Endothelial cell of umbilical vein (primary cell): ENCODE measurements at regions not wholly inside any gene's neighbourhood (a gene's known extent, or its start where the extent isn't known, plus 50 kb on each side); places are given as distances from the start of the nearest gene placed in this dataset.

ENCODE experiments used
- BruUV-seq: library from RNA; stranded (reverse); fragments of 400-500 nt; replicated peaks from 2 replicates; lab custom pipeline; 2021; lab: Mats Ljungman, UMichigan
- CTCF ChIA-PET: fragments of 300-600, 350-600 bp; sonication (Branson Sonifier 250); formaldehyde crosslinking; loops from one replicate; lab custom pipeline; 2021; ENCODE audit warnings: antibody characterized with exemption, inconsistent platforms; lab: Charles Lee
- POLR2A ChIA-PET: fragments of 300-600, 350-600 bp; sonication (Branson Sonifier 250); formaldehyde crosslinking; loops from one replicate; lab custom pipeline; 2021; ENCODE audit warnings: antibody characterized with exemption, inconsistent platforms; lab: Charles Lee
- DNase-seq: peaks from one replicate; pipeline ENCODE4 v3.0.0-alpha.2; 2011; ENCODE audit warnings: low read depth, low spot score
- FAIRE-seq: peaks from 2 replicates; lab custom pipeline; 2011; peaks lifted over from hg19 to GRCh38; lab: Jason Lieb, UNC
- H2AFZ ChIP-seq: 2 replicates; pipeline ENCODE4 v1.6.0; 2012; ENCODE audit warnings: low read depth, low read length, control low read depth, inconsistent platforms
- H3K27ac ChIP-seq: 2 replicates; pipeline ENCODE4 v1.5.1; 2011; ENCODE audit warnings: low read depth, mild to moderate bottlenecking, control low read depth, low read length, moderate library complexity; ENCODE audit not compliant: insufficient read depth
- H3K27me3 ChIP-seq, 2 experiments: 2 replicates each; pipeline versions ENCODE4 v1.6.0 to v1.6.1; 2011; ENCODE audit warnings: low read length in 2 of 2, mixed read lengths in 1 of 2; ENCODE audit not compliant: control insufficient read depth in 2 of 2, insufficient read depth in 2 of 2
- H3K36me3 ChIP-seq, 2 experiments: 2 replicates in 1 of 2; 3 replicates in 1 of 2; pipeline ENCODE4 v1.5.1; 2011; ENCODE audit warnings: low read length in 2 of 2, mild to moderate bottlenecking in 1 of 2, moderate library complexity in 1 of 2; ENCODE audit not compliant: control insufficient read depth in 2 of 2, insufficient read depth in 2 of 2; ENCODE audit errors: extremely low read depth in 1 of 2
- H3K4me1 ChIP-seq: 3 replicates; pipeline ENCODE4 v1.5.1; 2011; ENCODE audit warnings: mild to moderate bottlenecking, low read length; ENCODE audit not compliant: control insufficient read depth, insufficient read depth; ENCODE audit errors: extremely low read depth
- H3K4me2 ChIP-seq: 2 replicates; pipeline ENCODE4 v1.6.1; 2011; ENCODE audit warnings: low read length, control low read depth, mixed read lengths; ENCODE audit not compliant: insufficient read depth
- H3K4me3 ChIP-seq, 3 experiments: fragments of 200-600 bp in 1 of 3; sonication (generic), shearing (Covaris generic) in 1 of 3; replicated peaks in 1 of 3; 2 replicates each; pipeline ENCODE4 v1.5.1; 2011 to 2016; ENCODE audit warnings: control low read depth in 3 of 3, low read length in 3 of 3, mild to moderate bottlenecking in 2 of 3, inconsistent platforms in 1 of 3, low read depth in 1 of 3, moderate library complexity in 1 of 3; ENCODE audit not compliant: insufficient read depth in 1 of 3
- H3K79me2 ChIP-seq: 2 replicates; pipeline ENCODE4 v1.6.0; 2012; ENCODE audit warnings: low read length, inconsistent platforms; ENCODE audit not compliant: control insufficient read depth, insufficient read depth
- H3K9ac ChIP-seq: replicated peaks from 2 replicates; pipeline ENCODE3; 2011; ENCODE audit warnings: low read length, control low read depth; ENCODE audit not compliant: insufficient read depth; ENCODE audit errors: extremely low read depth
- H3K9me1 ChIP-seq: replicated peaks from 3 replicates; pipeline ENCODE4 v1.6.0; 2011; ENCODE audit warnings: mild to moderate bottlenecking, low read length; ENCODE audit not compliant: control insufficient read depth, insufficient read depth; ENCODE audit errors: extremely low read depth
- H3K9me3 ChIP-seq: replicated peaks from 2 replicates; pipeline ENCODE4 v1.5.1; 2012; ENCODE audit warnings: low read length, inconsistent platforms; ENCODE audit not compliant: control insufficient read depth, insufficient read depth
- H4K20me1 ChIP-seq: replicated peaks from 2 replicates; pipeline ENCODE3; 2011; ENCODE audit warnings: mild to moderate bottlenecking, low read length; ENCODE audit not compliant: control insufficient read depth, insufficient read depth; ENCODE audit errors: extremely low read depth
- EZH2 ChIP-seq: IDR thresholded peaks from 2 replicates; pipeline ENCODE4 v1.6.1; 2012; ENCODE audit warnings: borderline replicate concordance, low read depth, mild to moderate bottlenecking, moderate library complexity, low read length, inconsistent platforms; ENCODE audit not compliant: severe bottlenecking
- FOS ChIP-seq: IDR thresholded peaks from 2 replicates; pipeline ENCODE4 v1.6.1; 2011; ENCODE audit warnings: mild to moderate bottlenecking, low read length, moderate library complexity, borderline replicate concordance; ENCODE audit not compliant: insufficient read depth
- GATA2 ChIP-seq: IDR thresholded peaks from 2 replicates; pipeline ENCODE4 v1.7.0; 2011; ENCODE audit warnings: low read depth, mild to moderate bottlenecking, moderate library complexity, mixed read lengths, low read length; ENCODE audit not compliant: insufficient read length, insufficient read depth
- JUN ChIP-seq: IDR thresholded peaks from 2 replicates; pipeline ENCODE4 v1.6.1; 2011; ENCODE audit warnings: borderline replicate concordance, low read depth; ENCODE audit not compliant: insufficient read length, insufficient read depth
- MYC ChIP-seq: IDR thresholded peaks from one replicate; pipeline ENCODE4 v1.6.1; 2011; ENCODE audit warnings: mild to moderate bottlenecking, low read depth, low read length
- POLR2A ChIP-seq: IDR thresholded peaks from 2 replicates; pipeline ENCODE4 v1.6.1; 2012; ENCODE audit warnings: low read depth, mild to moderate bottlenecking, control low read depth, low read length
- POLR2AphosphoS5 ChIP-seq: IDR thresholded peaks from 2 replicates; pipeline ENCODE4 v1.6.1; 2012; ENCODE audit warnings: low read depth, mild to moderate bottlenecking, control low read depth, low read length, moderate library complexity; ENCODE audit not compliant: insufficient read depth
- dilution Hi-C: fragments of 300-500 bp; cut with MboI; formaldehyde crosslinking; loops from one replicate; pipeline ENCODE4 v1.15.0; 2019; ENCODE audit warnings: low sequenced_read_pairs; ENCODE audit not compliant: extremely low pct_ligation_motif_present
- intact Hi-C: fragments of 100-400 bp; cut with micrococcal nuclease; formaldehyde crosslinking; loops from one replicate; pipeline ENCODE4 v1.10.0; 2022
- TF ChIP-seq, protein P1 (sequence below): IDR thresholded peaks from 2 replicates; pipeline ENCODE4 v1.6.1; 2011; ENCODE audit not compliant: insufficient read depth, insufficient read length
- TF ChIP-seq, protein P2 (sequence below), 2 donors: IDR thresholded peaks; 1 replicate in 1 of 2; 2 replicates in 1 of 2; pipeline ENCODE4 v1.5.1; 2011; ENCODE audit warnings: low read length in 2 of 2, mild to moderate bottlenecking in 2 of 2, moderate library complexity in 2 of 2, control low read depth in 1 of 2, inconsistent platforms in 1 of 2, low read depth in 1 of 2; ENCODE audit not compliant: insufficient read depth in 1 of 2; ENCODE audit errors: extremely low read depth in 1 of 2

DNA sequence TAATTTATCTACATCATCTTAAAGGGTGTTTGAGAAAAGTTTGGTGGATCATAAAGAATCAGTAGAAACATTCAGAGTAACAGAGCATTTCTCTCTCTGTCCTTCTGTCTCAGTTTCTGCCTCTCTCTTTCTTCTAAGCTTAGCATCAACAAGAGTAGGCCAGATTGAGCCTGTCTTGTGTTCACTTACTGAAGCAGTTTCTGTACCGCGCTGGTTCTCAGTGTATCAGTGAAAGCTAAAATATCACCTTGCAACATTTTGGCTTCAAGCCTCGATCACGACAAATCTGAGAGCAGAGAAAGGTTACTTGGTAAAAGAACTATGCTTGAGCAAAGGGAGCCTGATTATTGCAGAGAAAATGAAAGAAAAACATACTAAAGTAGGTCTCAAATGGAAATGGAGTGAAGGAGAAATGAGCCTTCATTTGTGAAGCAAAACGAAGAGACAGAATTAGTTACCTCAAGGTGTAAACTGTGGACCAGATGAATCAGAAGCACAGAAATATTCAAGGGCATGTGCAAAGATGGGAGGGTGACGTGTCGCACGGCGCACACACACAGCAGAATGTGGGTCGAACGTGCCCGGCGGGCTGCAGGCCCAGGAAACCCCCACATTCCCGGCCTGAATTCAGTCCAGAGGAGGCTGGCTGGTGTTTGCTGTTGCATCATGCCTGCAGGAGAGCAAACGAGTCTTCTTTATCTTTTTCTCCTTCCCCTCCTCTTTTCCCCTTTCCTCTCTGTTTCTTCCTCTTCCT lies 509.3 kb downstream of the QKI start:
- POLR2A ChIA-PET = no interaction called here
- no peak overlapping the region for H3K9ac ChIP-seq

More for the DNA sequence above, 509.3 kb downstream of the QKI start:
- no peak for TF ChIP-seq GATA2
- TF ChIP-seq JUN = no peak
- TF ChIP-seq POLR2AphosphoS5 = no peak
- no peak for TF ChIP-seq POLR2A
- TF ChIP-seq, protein P1, sequence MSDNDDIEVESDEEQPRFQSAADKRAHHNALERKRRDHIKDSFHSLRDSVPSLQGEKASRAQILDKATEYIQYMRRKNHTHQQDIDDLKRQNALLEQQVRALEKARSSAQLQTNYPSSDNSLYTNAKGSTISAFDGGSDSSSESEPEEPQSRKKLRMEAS = no peak
- TF ChIP-seq MYC = no peak
- TF ChIP-seq, protein P2, sequence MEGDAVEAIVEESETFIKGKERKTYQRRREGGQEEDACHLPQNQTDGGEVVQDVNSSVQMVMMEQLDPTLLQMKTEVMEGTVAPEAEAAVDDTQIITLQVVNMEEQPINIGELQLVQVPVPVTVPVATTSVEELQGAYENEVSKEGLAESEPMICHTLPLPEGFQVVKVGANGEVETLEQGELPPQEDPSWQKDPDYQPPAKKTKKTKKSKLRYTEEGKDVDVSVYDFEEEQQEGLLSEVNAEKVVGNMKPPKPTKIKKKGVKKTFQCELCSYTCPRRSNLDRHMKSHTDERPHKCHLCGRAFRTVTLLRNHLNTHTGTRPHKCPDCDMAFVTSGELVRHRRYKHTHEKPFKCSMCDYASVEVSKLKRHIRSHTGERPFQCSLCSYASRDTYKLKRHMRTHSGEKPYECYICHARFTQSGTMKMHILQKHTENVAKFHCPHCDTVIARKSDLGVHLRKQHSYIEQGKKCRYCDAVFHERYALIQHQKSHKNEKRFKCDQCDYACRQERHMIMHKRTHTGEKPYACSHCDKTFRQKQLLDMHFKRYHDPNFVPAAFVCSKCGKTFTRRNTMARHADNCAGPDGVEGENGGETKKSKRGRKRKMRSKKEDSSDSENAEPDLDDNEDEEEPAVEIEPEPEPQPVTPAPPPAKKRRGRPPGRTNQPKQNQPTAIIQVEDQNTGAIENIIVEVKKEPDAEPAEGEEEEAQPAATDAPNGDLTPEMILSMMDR (IDR thresholded peaks at IDR 0.05; ENCODE audit: extremely low read depth in 1 of 2, insufficient read depth in 1 of 2, low read depth in 1 of 2, low read length in 2 of 2) = no peak
- TF ChIP-seq EZH2 = no peak
- no peak for TF ChIP-seq FOS
- intact Hi-C loops = no loop called here
- CTCF ChIA-PET = no interaction called here
- no TSS peak for BruUV-seq
- Histone ChIP-seq H2AFZ (no peak overlapping the region), H3K36me3 (no peaks in the 10 kb centered on the region), H3K79me2 (no peaks in the 10 kb centered on the region), H3K4me1 (no peaks in the 10 kb centered on the region), H4K20me1 (no peaks in the 10 kb centered on the region), H3K27me3 (no peaks in the 10 kb centered on the region), H3K9me3 (no peaks in the 10 kb centered on the region), H3K4me3 (no peak overlapping the region), H3K4me2 (no peak overlapping the region), H3K9me1 (no peaks in the 10 kb centered on the region), H3K27ac (no peak overlapping the region)
- FAIRE-seq (no peak), DNase-seq (no peak)
- dilution Hi-C loops = no loop called here
